ENCODE measurements at regions not wholly inside any gene's neighbourhood (a gene's known extent, or its start where the extent isn't known, plus 50 kb on each side); places are given as distances from the start of the nearest gene placed in this dataset.

DNA sequence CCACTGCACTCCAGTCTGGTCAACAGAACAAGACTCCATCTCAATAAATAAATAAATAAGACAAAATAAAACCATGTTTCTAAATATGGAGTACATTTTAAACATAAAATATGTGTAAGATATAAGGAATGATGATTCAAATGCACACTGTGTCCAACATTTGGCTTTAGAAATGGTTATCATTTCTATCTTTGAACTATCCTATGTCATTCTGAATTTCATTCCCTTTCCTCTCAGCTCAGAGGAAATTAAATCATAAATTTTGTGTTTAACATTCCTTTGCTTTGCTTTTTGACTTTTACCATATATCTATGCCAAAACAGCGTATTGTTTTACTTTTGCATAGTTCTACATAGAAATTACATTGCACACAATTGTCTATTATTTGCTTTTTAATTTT lies 130.9 kb downstream of the GNAT3 start:
- no peak for TF ChIP-seq ZFX (IDR thresholded peaks at IDR 0.05; ENCODE audit: borderline replicate concordance)
- no peak for TF ChIP-seq CTCF (IDR thresholded peaks at IDR 0.05)
- H3K27ac ChIP-seq: no peak overlapping the region

DNA sequence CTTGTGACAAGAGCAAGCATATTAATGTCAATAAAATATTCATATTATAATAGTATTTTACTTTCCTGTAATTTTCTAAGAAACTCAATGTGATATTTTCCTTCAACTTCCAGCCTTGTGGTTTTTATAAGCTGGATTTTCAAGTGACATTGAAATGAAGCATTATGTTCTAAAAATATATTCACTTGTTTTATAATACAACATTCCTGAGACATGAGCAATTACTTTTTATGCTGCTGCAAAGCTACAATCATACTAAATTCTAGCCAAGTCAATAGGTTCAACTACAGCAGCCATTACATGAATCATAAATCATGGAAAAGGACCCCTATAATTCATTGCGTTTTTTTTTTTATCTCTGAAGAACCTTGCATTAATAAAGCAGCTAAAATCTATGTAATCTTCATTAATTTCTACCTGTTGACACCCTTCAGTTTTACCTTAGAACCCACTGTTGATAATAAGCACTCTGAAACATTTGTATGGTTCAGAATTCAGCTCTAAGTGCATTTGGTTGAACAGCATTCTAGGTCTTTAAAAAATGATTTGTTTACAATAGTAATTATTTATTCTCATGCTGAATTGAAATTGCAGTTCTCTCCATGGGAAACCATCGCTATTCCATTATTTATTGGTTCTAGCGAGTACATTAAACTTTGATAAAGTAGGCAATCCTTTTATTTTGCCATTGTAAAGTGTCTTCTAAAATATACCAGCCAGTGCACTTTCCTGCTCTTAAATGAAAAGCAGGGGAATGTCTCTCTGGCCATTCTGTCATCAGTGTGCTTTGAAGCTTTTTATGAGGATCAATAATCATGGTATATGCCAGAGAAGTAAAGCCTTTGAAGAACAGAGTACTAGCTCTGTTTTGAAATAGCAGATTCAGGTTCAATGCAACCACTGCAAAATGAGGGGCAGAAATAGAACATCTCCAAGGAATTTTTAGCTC lies 132.6 kb downstream of the GNAT3 start:
- no peak for TF ChIP-seq CTCF (IDR thresholded peaks at IDR 0.05)
- TF ChIP-seq ZFX (IDR thresholded peaks at IDR 0.05; ENCODE audit: borderline replicate concordance): no peak
- no peak overlapping the region for H3K27ac ChIP-seq

DNA sequence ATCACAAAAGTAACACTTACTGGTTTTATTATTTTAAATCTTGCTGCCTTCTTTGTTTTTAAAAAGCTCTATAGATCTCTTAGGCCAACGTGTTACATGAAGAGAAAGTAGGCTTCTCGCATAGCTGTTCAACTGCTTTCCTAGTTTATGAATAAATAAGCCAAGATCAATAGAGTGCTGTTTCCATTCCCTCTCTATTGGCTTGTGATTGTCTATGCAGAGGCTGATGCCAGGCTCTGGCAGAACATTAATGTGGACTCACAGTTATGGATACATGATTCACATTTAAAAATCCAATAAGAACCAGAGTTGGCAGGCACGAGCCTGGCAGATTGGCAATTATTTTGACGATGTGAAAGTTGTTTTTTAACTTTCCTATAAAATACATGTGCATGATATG lies 137.5 kb downstream of the GNAT3 start:
- TF ChIP-seq CTCF (IDR thresholded peaks at IDR 0.05) (no peak), ZFX (IDR thresholded peaks at IDR 0.05; ENCODE audit: borderline replicate concordance) (no peak)
- no peak overlapping the region for H3K27ac ChIP-seq

DNA sequence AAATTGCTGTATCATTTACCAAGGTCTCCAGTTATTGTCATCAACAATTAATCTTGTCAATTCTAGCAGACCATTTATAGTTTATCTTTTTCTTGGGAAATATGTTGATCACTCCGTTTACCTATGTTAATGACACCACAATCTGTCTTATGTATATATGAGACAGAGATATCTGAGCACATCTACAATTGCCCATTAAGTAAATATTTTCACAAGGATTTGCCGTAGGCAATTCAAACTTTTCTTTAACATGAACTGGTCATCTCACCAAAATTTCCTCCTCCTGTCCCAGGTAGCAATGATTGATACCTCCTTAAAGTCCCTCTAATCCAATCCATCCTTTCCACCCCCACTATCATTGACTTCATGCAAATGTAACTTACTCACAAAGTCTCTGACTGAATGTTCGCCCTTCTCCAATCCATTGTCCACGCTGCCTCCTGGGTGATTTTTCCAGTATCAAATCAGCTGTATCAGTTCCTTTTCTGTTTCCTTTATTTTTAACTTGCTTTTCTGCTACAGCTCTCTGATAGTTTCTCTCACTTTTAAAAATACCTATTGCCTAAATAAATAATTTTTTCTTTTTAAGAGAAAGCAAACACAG lies 138.3 kb downstream of the GNAT3 start:
- TF ChIP-seq CTCF (IDR thresholded peaks at IDR 0.05) (no peak), ZFX (IDR thresholded peaks at IDR 0.05; ENCODE audit: borderline replicate concordance) (no peak)
- no peak overlapping the region for H3K27ac ChIP-seq

DNA sequence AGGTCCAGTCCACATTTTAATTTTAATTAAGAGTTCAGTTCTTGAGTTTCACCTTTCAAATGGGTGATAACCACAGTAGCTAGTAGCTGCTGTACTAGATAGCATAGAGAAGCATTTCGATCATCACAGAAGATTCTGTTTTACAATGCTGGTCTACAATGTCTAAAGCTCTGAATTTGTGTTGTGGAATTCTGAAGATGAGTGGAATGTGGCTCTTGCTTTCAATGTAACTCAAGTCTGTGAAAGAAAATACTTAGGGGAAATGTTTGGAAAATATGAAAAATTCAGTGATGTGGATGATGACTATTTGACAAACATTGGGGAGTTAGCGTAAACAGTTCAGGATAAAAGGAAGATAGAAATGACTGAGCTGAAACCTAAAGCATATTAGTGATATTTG lies 139.4 kb downstream of the GNAT3 start:
- no peak overlapping the region for H3K27ac ChIP-seq
- TF ChIP-seq CTCF (IDR thresholded peaks at IDR 0.05): no peak
- TF ChIP-seq ZFX (IDR thresholded peaks at IDR 0.05; ENCODE audit: borderline replicate concordance): no peak

GRCh38 chr7:80370587-80370986 lies 141.3 kb downstream of the GNAT3 start:
- TF ChIP-seq CTCF (IDR thresholded peaks at IDR 0.05) (no peak), ZFX (IDR thresholded peaks at IDR 0.05; ENCODE audit: borderline replicate concordance) (no peak)
- H3K27ac ChIP-seq: no peak overlapping the region

GRCh38 chr7:80369321-80369720 lies 142.5 kb downstream of the GNAT3 start:
- no peak overlapping the region for H3K27ac ChIP-seq
- no peak for TF ChIP-seq ZFX (IDR thresholded peaks at IDR 0.05; ENCODE audit: borderline replicate concordance)
- TF ChIP-seq CTCF (IDR thresholded peaks at IDR 0.05): no peak
